SK-N-SH treated with all-trans-retinoic acid at 6 μM for 48 hours (cell line): ENCODE measurements at regions not wholly inside any gene's neighbourhood (a gene's known extent, or its start where the extent isn't known, plus 50 kb on each side); places are given as distances from the start of the nearest gene placed in this dataset.
"Not testable (repeated sequence)": the region's sequence is repeated elsewhere in the genome, so short reads cannot be mapped to it uniquely, and the experiment has no call there.

Source experiments
- ATAC-seq: fragments of 200-7000 bp; cut with Tn5 transposase; 3 replicates; pipeline ENCODE4 v1.9.1; 2020; ENCODE audit warnings: mild to moderate bottlenecking, moderate library complexity
- ARNTL ChIP-seq: fragments of 450-650 bp; formaldehyde crosslinking; IDR thresholded peaks from 2 replicates; pipeline ENCODE4 v1.5.0; 2020; ENCODE audit warnings: low read depth, mild to moderate bottlenecking, moderate library complexity, borderline replicate concordance
- BACH2 ChIP-seq: fragments of 250-450 bp; sonication (Bioruptor Pico); IDR thresholded peaks from 2 replicates; pipeline ENCODE4 v1.9.0; 2021; ENCODE audit warnings: mild to moderate bottlenecking, borderline replicate concordance
- CSDC2 ChIP-seq: fragments of 250-450 bp; sonication (Bioruptor Pico); IDR thresholded peaks from 2 replicates; pipeline ENCODE4 v1.5.0; 2020; ENCODE audit warnings: mild to moderate bottlenecking, moderate library complexity
- CSRNP3 ChIP-seq: fragments of 250-450 bp; sonication (Bioruptor Pico); IDR thresholded peaks from 2 replicates; pipeline ENCODE4 v1.5.1; 2021; ENCODE audit warnings: mild to moderate bottlenecking, moderate library complexity
- ISL1 ChIP-seq: fragments of 250-450 bp; sonication (Bioruptor Pico); IDR thresholded peaks from 2 replicates; pipeline ENCODE4 v2.1.2; 2022; ENCODE audit warnings: mild to moderate bottlenecking, moderate library complexity
- OSR1 ChIP-seq: fragments of 250-450 bp; sonication (Bioruptor Pico); IDR thresholded peaks from 2 replicates; pipeline ENCODE4 v1.8.0; 2022; ENCODE audit warnings: moderate library complexity, mild to moderate bottlenecking, inconsistent platforms
- PATZ1 ChIP-seq: fragments of 250-450 bp; sonication (Bioruptor Pico); IDR thresholded peaks from 2 replicates; pipeline ENCODE4 v1.8.0; 2020; ENCODE audit warnings: mild to moderate bottlenecking, moderate library complexity, borderline replicate concordance
- PPARA ChIP-seq: fragments of 250-450 bp; sonication (Bioruptor Pico); IDR thresholded peaks from 2 replicates; pipeline ENCODE4 v1.5.0; 2020; ENCODE audit warnings: mild to moderate bottlenecking, borderline replicate concordance
- RARB ChIP-seq: fragments of 250-450 bp; sonication (Bioruptor Pico); IDR thresholded peaks from 2 replicates; pipeline ENCODE4 v1.8.0; 2021; ENCODE audit warnings: mild to moderate bottlenecking, moderate library complexity
- SNAI2 ChIP-seq: fragments of 250-450 bp; sonication (Bioruptor Pico); IDR thresholded peaks from 2 replicates; pipeline ENCODE4 v1.5.0; 2020; ENCODE audit warnings: mild to moderate bottlenecking, moderate library complexity
- TCF4 ChIP-seq: fragments of 250-450 bp; sonication (Bioruptor Pico); IDR thresholded peaks from 2 replicates; pipeline ENCODE4 v1.8.0; 2021; ENCODE audit warnings: mild to moderate bottlenecking, moderate library complexity, borderline replicate concordance
- TOX ChIP-seq: fragments of 250-450 bp; sonication (Bioruptor Pico); IDR thresholded peaks from 2 replicates; pipeline ENCODE4 v1.8.0; 2021; ENCODE audit warnings: mild to moderate bottlenecking, moderate library complexity, borderline replicate concordance
- TSHZ2 ChIP-seq: fragments of 250-450 bp; sonication (Bioruptor Pico); IDR thresholded peaks from 2 replicates; pipeline ENCODE4 v1.5.0; 2020; ENCODE audit warnings: mild to moderate bottlenecking, moderate library complexity
- ZC3H10 ChIP-seq: fragments of 250-450 bp; sonication (Bioruptor Pico); IDR thresholded peaks from 2 replicates; pipeline ENCODE4 v1.5.1; 2021; ENCODE audit warnings: mild to moderate bottlenecking, moderate library complexity
- ZFP3 ChIP-seq: fragments of 250-450 bp; sonication (Bioruptor Pico); IDR thresholded peaks from 2 replicates; pipeline ENCODE4 v1.5.0; 2020; ENCODE audit warnings: mild to moderate bottlenecking, moderate library complexity
- ZFP30 ChIP-seq: fragments of 450-650 bp; formaldehyde crosslinking; IDR thresholded peaks from 2 replicates; pipeline ENCODE4 v1.5.0; 2022; ENCODE audit warnings: mild to moderate bottlenecking, moderate library complexity
- ZNF565 ChIP-seq: fragments of 450-650 bp; formaldehyde crosslinking; conservative IDR thresholded peaks from 2 replicates; pipeline ENCODE4 v1.5.0; 2020; ENCODE audit warnings: low read depth, mild to moderate bottlenecking, moderate library complexity
- ZNF70 ChIP-seq: fragments of 450-650 bp; formaldehyde crosslinking; IDR thresholded peaks from 2 replicates; pipeline ENCODE4 v1.5.0; 2020; ENCODE audit warnings: mild to moderate bottlenecking, moderate library complexity
- ZNF8 ChIP-seq: fragments of 450-650 bp; formaldehyde crosslinking; IDR thresholded peaks from 2 replicates; pipeline ENCODE4 v1.5.0; 2020; ENCODE audit warnings: mild to moderate bottlenecking, moderate library complexity
- TF ChIP-seq, protein P1 (sequence below): fragments of 250-450 bp; sonication (Bioruptor Pico); IDR thresholded peaks from 2 replicates; pipeline ENCODE4 v1.8.0; 2021; ENCODE audit warnings: low read depth, mild to moderate bottlenecking, moderate library complexity, borderline replicate concordance
- TF ChIP-seq, protein P2 (sequence below): fragments of 250-450 bp; sonication (Bioruptor Pico); IDR thresholded peaks from 2 replicates; pipeline ENCODE4 v1.5.1; 2020; ENCODE audit warnings: low read depth, mild to moderate bottlenecking, moderate library complexity

GRCh38 chr6:10343320-10343719 is 71.6 kb downstream of the TFAP2A start:
- TF ChIP-seq CSRNP3 (CRISPR knock-in tag) (no peak), PATZ1 (CRISPR knock-in tag) (no peak), ZFP3 (no peak), SNAI2 (CRISPR knock-in tag) (no peak), TOX (CRISPR knock-in tag) (no peak), TSHZ2 (CRISPR knock-in tag) (no peak), ISL1 (no peak), ZNF565 (CRISPR knock-in tag) (no peak), BACH2 (no peak), CSDC2 (CRISPR knock-in tag) (no peak), ZFP30 (no peak), TCF4 (CRISPR knock-in tag) (no peak), ZNF70 (CRISPR knock-in tag) (no peak), PPARA (CRISPR knock-in tag) (no peak), ZNF8 (CRISPR knock-in tag) (no peak), ZC3H10 (no peak), RARB (CRISPR knock-in tag) (no peak)
- TF ChIP-seq, protein P1, sequence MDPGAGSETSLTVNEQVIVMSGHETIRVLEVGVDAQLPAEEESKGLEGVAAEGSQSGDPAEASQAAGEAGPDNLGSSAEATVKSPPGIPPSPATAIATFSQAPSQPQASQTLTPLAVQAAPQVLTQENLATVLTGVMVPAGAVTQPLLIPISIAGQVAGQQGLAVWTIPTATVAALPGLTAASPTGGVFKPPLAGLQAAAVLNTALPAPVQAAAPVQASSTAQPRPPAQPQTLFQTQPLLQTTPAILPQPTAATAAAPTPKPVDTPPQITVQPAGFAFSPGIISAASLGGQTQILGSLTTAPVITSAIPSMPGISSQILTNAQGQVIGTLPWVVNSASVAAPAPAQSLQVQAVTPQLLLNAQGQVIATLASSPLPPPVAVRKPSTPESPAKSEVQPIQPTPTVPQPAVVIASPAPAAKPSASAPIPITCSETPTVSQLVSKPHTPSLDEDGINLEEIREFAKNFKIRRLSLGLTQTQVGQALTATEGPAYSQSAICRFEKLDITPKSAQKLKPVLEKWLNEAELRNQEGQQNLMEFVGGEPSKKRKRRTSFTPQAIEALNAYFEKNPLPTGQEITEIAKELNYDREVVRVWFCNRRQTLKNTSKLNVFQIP (CRISPR knock-in tag) = no peak
- TF ChIP-seq, protein P2, sequence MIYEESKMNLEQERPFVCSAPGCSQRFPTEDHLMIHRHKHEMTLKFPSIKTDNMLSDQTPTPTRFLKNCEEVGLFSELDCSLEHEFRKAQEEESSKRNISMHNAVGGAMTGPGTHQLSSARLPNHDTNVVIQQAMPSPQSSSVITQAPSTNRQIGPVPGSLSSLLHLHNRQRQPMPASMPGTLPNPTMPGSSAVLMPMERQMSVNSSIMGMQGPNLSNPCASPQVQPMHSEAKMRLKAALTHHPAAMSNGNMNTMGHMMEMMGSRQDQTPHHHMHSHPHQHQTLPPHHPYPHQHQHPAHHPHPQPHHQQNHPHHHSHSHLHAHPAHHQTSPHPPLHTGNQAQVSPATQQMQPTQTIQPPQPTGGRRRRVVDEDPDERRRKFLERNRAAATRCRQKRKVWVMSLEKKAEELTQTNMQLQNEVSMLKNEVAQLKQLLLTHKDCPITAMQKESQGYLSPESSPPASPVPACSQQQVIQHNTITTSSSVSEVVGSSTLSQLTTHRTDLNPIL (CRISPR knock-in tag) = no peak
- ATAC-seq = no peak

DNA sequence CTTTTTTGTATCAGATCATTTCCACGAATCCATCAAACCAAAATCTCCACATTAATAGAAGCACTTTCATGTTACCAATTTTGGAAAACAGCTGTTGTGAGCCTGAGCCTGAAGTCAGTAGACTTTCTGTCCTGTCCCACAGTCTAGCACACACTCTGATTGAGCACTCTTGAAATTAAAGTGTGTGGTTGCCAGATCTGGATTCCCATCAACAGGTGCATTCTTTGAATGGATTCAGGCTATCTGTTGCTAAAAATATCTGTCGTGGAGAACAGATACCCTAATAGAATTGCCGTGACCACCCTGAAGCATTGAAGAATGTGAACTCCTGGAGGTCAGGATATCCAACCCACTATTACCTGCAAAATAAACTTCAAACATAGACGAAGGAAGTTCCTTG is 73.3 kb downstream of the TFAP2A start:
- TF ChIP-seq ZNF8 (CRISPR knock-in tag) = no peak
- TF ChIP-seq ZNF565 (CRISPR knock-in tag) = no peak
- no peak for ATAC-seq

- TF ChIP-seq ISL1 (no peak), OSR1 (CRISPR knock-in tag) (no peak), ZFP3 (no peak), ZNF8 (CRISPR knock-in tag) (no peak), ZC3H10 (no peak), TOX (CRISPR knock-in tag) (no peak), ZNF565 (CRISPR knock-in tag) (no peak), ZNF70 (CRISPR knock-in tag) (no peak), SNAI2 (CRISPR knock-in tag) (no peak), CSDC2 (CRISPR knock-in tag) (no peak), ARNTL (CRISPR knock-in tag) (no peak), ZFP30 (no peak), TCF4 (CRISPR knock-in tag) (no peak)
- TF ChIP-seq, all 23 proteins: peak for 0
- ATAC-seq = no peak
Observed at GRCh38 chr6:10338151-10338550, 76.7 kb downstream of the TFAP2A start.

GRCh38 chr6:10337376-10337775 is 77.5 kb downstream of the TFAP2A start:
- not testable (repeated sequence) for ATAC-seq
